C4-2B (cell line): ENCODE measurements at regions not wholly inside any gene's neighbourhood (a gene's known extent, or its start where the extent isn't known, plus 50 kb on each side); places are given as distances from the start of the nearest gene placed in this dataset.

Experiments used
- CTCF ChIP-seq: fragments of 450-650 bp; conservative IDR thresholded peaks from 2 replicates; pipeline ENCODE4 v1.5.1; 2017; ENCODE audit warnings: mild to moderate bottlenecking
- ZFX ChIP-seq: fragments of 450-650 bp; IDR thresholded peaks from 2 replicates; pipeline ENCODE4 v1.6.1; 2017

- TF ChIP-seq CTCF: no peak
- TF ChIP-seq ZFX: no peak
Observed at GRCh38 chr15:47829667-47830066, 112.4 kb downstream of the SEMA6D start.
